SK-N-SH treated with all-trans-retinoic acid at 6 μM for 48 hours (cell line): ENCODE measurements at regions not wholly inside any gene's neighbourhood (a gene's known extent, or its start where the extent isn't known, plus 50 kb on each side); places are given as distances from the start of the nearest gene placed in this dataset.

Experiments used
- ARNTL ChIP-seq: fragments of 450-650 bp; formaldehyde crosslinking; IDR thresholded peaks from 2 replicates; pipeline ENCODE4 v1.5.0; 2020; ENCODE audit warnings: low read depth, mild to moderate bottlenecking, moderate library complexity, borderline replicate concordance
- CSDC2 ChIP-seq: fragments of 250-450 bp; sonication (Bioruptor Pico); IDR thresholded peaks from 2 replicates; pipeline ENCODE4 v1.5.0; 2020; ENCODE audit warnings: mild to moderate bottlenecking, moderate library complexity
- CSRNP3 ChIP-seq: fragments of 250-450 bp; sonication (Bioruptor Pico); IDR thresholded peaks from 2 replicates; pipeline ENCODE4 v1.5.1; 2021; ENCODE audit warnings: mild to moderate bottlenecking, moderate library complexity
- PATZ1 ChIP-seq: fragments of 250-450 bp; sonication (Bioruptor Pico); IDR thresholded peaks from 2 replicates; pipeline ENCODE4 v1.8.0; 2020; ENCODE audit warnings: mild to moderate bottlenecking, moderate library complexity, borderline replicate concordance
- TOX ChIP-seq: fragments of 250-450 bp; sonication (Bioruptor Pico); IDR thresholded peaks from 2 replicates; pipeline ENCODE4 v1.8.0; 2021; ENCODE audit warnings: mild to moderate bottlenecking, moderate library complexity, borderline replicate concordance
- ZNF565 ChIP-seq: fragments of 450-650 bp; formaldehyde crosslinking; conservative IDR thresholded peaks from 2 replicates; pipeline ENCODE4 v1.5.0; 2020; ENCODE audit warnings: low read depth, mild to moderate bottlenecking, moderate library complexity

- TF ChIP-seq TOX (CRISPR knock-in tag) (no peak), PATZ1 (no peak), CSDC2 (CRISPR knock-in tag) (no peak), CSRNP3 (CRISPR knock-in tag) (no peak), ZNF565 (CRISPR knock-in tag) (no peak), ARNTL (CRISPR knock-in tag) (no peak)
Measured at GRCh38 chr2:4501525-4501924, 798.1 kb downstream of the DCDC2C start.
